ENCODE measurements at regions not wholly inside any gene's neighbourhood (a gene's known extent, or its start where the extent isn't known, plus 50 kb on each side); places are given as distances from the start of the nearest gene placed in this dataset.

DNA sequence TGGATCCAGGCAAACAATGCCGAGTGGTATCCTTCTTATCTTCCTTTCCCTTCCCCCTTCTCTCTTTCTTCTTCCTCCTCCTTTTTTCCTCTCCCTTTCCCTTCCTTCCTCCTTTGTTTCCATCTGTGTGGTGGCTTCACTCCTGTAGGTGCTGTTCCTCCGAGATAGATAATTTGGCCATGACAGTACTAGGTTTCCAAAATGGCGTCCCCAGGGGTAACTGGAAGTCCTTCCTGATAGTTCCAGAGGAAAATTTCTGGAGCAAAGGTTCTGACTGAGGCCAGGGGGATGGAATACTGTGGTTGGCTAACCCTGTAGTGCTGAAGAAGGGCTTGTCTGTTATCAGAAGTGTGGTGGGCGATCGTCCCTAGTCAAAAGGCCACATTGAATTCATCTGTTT, 52.5 kb upstream of the CCDC6 start:
- no peaks in the 10 kb centered on the region for H3K9me3 ChIP-seq (ENCODE audit: control insufficient read depth in 2 of 2, insufficient read depth in 1 of 2, low read depth in 1 of 2, low read length in 1 of 2)
- no peak overlapping the region for H3K4me3 ChIP-seq (ENCODE audit: low read depth in 1 of 2, low read length in 2 of 2)
- WGBS, 2 donors, result 83 to 86% methylated on average over 5 of the region's 5 CpGs
- no peaks in the 10 kb centered on the region for H3K27me3 ChIP-seq (ENCODE audit: control insufficient read depth in 1 of 2, insufficient read depth in 2 of 2, low read length in 2 of 2)
- no peaks in the 10 kb centered on the region for H3K4me1 ChIP-seq (ENCODE audit: control insufficient read depth in 2 of 2, insufficient read depth in 2 of 2, low read length in 1 of 2)
- H3K36me3 ChIP-seq (ENCODE audit: control insufficient read depth in 2 of 2, insufficient read depth in 2 of 2, low read length in 1 of 2), result no peaks in the 10 kb centered on the region
- no peak overlapping the region for H3K27ac ChIP-seq (ENCODE audit: low read depth in 2 of 2, low read length in 1 of 2)

DNA sequence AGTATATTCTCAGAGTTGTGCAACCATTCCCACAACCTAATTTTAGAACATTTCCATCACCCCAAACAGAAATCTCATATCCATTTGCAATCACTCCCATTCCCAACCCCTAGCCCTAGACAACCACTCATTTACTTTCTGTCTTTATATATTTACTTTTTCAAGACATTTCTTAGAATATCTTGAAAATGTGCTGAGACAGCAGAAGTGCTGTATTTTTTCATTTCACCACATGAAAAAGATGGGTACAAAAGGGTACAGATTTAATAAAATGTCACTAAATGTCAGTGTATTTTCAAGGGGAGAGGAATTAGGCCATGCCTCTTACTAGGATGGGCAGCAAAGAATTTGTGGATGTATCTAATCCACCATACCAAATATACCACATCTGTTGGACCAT, 51.6 kb upstream of the CCDC6 start:
- no peak overlapping the region for H3K4me3 ChIP-seq (ENCODE audit: low read depth in 1 of 2, low read length in 2 of 2)
- no peaks in the 10 kb centered on the region for H3K4me1 ChIP-seq (ENCODE audit: control insufficient read depth in 2 of 2, insufficient read depth in 2 of 2, low read length in 1 of 2)
- H3K27me3 ChIP-seq (ENCODE audit: control insufficient read depth in 1 of 2, insufficient read depth in 2 of 2, low read length in 2 of 2), result no peaks in the 10 kb centered on the region
- H3K27ac ChIP-seq (ENCODE audit: low read depth in 2 of 2, low read length in 1 of 2), result no peak overlapping the region
- H3K9me3 ChIP-seq (ENCODE audit: control insufficient read depth in 2 of 2, insufficient read depth in 1 of 2, low read depth in 1 of 2, low read length in 1 of 2), result no peaks in the 10 kb centered on the region
- H3K36me3 ChIP-seq (ENCODE audit: control insufficient read depth in 2 of 2, insufficient read depth in 2 of 2, low read length in 1 of 2), result no peaks in the 10 kb centered on the region
